GM12864 (cell line): ENCODE measurements at regions not wholly inside any gene's neighbourhood (a gene's known extent, or its start where the extent isn't known, plus 50 kb on each side); places are given as distances from the start of the nearest gene placed in this dataset.

Experiments
- DNase-seq: peaks from one replicate; pipeline ENCODE4 v3.0.0-alpha.2; 2011; ENCODE audit warnings: low read depth
- H3K4me3 ChIP-seq: 2 replicates; pipeline ENCODE4 v1.5.1; 2011; ENCODE audit warnings: mild to moderate bottlenecking, low read depth, low read length, control low read depth
- TF ChIP-seq, protein P1 (sequence below): IDR thresholded peaks from 2 replicates; pipeline ENCODE4 v1.5.1; 2011; ENCODE audit warnings: low read depth, mild to moderate bottlenecking, moderate library complexity, low read length, control low read depth, inconsistent platforms; ENCODE audit errors: missing control alignments

DNA sequence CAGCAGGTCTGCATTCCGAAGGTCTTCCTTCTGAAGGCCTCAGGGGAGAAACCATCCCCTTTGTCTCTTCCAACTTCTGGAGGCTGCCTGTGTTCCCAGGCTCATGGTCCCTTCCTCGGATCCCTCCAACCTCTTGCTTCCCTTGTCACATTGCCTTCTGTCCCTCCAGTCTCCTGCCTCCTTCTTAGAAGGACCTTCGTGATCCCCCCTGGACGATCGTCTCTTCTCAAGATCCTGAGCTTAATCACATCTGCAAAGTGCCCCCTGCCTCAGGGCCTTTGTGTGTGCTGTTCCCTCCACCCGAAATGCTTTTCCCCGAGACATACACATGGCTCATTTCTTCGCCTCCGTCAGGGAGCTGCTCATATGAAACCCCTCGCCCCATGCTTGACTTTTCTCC, 505.8 kb downstream of the SHQ1 start:
- TF ChIP-seq, protein P1, sequence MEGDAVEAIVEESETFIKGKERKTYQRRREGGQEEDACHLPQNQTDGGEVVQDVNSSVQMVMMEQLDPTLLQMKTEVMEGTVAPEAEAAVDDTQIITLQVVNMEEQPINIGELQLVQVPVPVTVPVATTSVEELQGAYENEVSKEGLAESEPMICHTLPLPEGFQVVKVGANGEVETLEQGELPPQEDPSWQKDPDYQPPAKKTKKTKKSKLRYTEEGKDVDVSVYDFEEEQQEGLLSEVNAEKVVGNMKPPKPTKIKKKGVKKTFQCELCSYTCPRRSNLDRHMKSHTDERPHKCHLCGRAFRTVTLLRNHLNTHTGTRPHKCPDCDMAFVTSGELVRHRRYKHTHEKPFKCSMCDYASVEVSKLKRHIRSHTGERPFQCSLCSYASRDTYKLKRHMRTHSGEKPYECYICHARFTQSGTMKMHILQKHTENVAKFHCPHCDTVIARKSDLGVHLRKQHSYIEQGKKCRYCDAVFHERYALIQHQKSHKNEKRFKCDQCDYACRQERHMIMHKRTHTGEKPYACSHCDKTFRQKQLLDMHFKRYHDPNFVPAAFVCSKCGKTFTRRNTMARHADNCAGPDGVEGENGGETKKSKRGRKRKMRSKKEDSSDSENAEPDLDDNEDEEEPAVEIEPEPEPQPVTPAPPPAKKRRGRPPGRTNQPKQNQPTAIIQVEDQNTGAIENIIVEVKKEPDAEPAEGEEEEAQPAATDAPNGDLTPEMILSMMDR: no peak
- H3K4me3 ChIP-seq: no peak overlapping the region
- DNase-seq: no peak

DNA sequence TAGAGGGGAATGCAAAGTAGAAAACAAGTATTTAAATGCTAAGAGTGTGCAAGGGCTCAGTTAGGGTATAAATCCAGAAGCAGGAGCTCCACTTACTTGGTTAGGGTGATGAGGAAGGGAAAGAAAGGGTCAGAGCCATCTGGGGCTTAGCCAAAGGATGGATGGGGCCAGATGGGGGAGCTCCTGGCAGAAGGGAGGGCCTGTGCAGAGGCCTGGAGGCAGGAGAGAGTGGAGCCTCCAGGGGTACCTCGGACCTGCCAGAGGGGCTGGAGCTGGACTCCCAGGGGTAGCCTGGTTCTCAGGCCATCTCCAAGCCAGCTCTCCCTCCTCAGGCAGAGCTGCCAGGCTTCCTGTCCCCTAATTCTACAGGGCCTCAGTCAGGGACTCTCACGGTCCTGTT, 506.3 kb downstream of the SHQ1 start:
- TF ChIP-seq, protein P1: no peak
- no peak for DNase-seq
- no peak overlapping the region for H3K4me3 ChIP-seq

DNA sequence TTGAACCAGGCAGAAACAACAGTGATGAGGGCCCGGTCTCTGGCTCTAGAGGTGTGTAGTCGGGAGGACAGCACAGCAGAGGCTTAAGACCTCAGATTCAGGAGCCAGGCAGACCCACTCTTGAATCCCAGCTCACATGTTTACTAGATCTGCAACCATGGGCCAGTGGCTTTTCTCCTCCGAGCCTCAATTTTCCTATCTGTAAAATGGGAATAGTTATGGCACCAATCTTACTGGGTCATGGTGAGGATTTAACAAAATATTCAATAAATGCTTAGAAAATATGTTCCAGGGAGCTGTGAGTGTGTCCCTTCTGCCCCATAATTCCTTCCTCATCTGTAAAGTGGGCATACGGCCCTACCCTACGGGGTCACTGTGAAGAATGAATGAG, 506.9 kb downstream of the SHQ1 start:
- TF ChIP-seq, protein P1: no peak
- no peak overlapping the region for H3K4me3 ChIP-seq
- DNase-seq: no peak

DNA sequence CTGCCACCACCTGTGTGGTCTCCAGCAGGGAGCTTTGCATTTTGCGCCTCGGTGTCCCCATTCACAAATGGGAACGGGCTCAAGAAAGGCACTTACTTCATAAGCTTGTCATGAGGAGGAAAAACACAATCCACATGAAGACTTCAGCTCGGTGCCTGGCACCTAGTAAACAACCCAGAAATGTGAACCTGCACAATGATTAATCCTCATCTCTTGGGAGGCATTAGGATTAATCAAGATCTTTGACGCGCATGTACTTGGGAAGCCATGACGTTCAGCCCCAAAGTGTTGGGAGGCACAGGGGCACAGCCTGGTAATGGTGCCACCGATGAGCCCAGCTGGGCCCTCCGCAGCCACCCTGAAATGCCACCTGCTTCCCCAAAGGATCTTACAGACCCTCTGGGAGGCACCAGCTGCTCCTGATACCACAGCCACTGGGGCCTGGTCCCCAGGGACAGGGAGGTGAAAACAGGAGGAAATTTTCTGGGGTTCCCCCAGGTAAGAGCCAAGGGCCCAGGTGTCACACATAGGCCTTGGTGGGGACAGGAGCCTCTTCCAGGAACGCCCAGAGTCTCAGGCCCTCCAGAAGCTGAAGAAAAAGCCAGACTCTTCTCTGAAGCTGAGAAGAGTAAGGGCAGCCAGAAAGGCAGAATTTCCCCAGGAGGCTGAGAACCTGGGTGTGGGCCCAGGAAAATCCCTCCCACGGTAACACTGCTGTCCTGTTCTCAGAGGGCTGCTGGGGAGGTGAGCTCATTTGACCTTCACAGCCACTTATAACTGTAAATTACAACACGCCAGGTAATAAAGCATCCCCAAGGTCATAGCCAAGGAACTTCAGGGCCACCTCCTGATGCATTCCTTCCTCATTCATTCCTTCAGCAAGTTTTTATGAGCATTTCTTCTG, 507.5 kb downstream of the SHQ1 start:
- no peak overlapping the region for H3K4me3 ChIP-seq
- DNase-seq: no peak
- TF ChIP-seq, protein P1: no peak

DNA sequence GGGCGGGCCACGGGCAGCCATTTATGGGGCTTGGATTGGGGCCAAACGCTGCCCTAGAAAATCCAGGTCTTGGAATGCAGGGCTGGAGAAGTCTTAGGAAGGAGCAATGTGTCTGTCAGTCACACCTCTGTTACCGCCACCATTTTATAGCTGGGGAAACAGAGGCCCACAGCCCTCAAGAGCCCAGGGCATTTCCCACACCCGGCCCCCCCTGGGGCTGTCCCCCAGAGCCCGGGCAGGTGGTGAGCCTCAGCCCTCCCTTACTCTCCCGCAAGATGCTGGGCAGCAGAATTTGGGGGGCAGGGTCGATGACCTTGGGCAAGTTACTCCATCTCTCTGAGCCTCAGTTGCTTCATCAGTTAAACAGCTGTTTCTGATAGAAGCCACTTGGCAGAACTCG, 508.2 kb downstream of the SHQ1 start:
- H3K4me3 ChIP-seq: no peak overlapping the region
- no peak for DNase-seq
- TF ChIP-seq, protein P1: no peak

DNA sequence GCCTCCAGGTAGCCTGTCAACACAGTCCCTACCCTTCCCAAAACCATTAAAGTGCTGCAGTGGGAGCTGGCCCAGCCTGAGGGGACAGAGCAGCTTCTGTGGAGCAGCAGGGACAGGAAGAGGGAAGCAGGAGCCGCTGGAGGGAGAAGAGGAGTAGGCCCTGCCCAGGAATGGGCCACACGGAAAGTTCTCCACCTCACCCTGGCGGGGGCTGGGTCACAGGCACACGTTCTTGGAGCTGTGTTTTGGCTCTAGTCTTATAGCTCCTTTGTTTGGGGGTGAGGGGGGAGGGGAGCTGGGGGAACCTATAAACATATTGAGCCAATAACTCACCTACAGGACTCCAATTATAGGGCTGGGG, 508.6 kb downstream of the SHQ1 start:
- DNase-seq: no peak
- TF ChIP-seq, protein P1: no peak
- H3K4me3 ChIP-seq: no peak overlapping the region
